Glutamatergic neuron (in vitro differentiated cells): ENCODE measurements at regions not wholly inside any gene's neighbourhood (a gene's known extent, or its start where the extent isn't known, plus 50 kb on each side); places are given as distances from the start of the nearest gene placed in this dataset.
"Not testable (repeated sequence)": the region's sequence is repeated elsewhere in the genome, so short reads cannot be mapped to it uniquely, and the experiment has no call there.

Experiments
- DNase-seq: peaks from one replicate; pipeline ENCODE4 v3.0.0; 2022
- H3K27ac Mint-ChIP-seq: one replicate; pipeline ENCODE4 v1.8.0; 2020; ENCODE audit warnings: mild to moderate bottlenecking, mixed read lengths, inconsistent platforms; ENCODE audit not compliant: unreplicated experiment
- H3K27me3 Mint-ChIP-seq: one replicate; pipeline ENCODE4 v1.8.0; 2020; ENCODE audit warnings: mild to moderate bottlenecking, moderate library complexity, mixed read lengths, inconsistent platforms; ENCODE audit not compliant: unreplicated experiment
- H3K36me3 Mint-ChIP-seq: one replicate; pipeline ENCODE4 v1.8.0; 2020; ENCODE audit warnings: mild to moderate bottlenecking, mixed read lengths, inconsistent platforms; ENCODE audit not compliant: unreplicated experiment
- H3K4me1 Mint-ChIP-seq: one replicate; pipeline ENCODE4 v1.8.0; 2020; ENCODE audit warnings: mild to moderate bottlenecking, low read depth, mixed read lengths, inconsistent platforms; ENCODE audit not compliant: unreplicated experiment
- H3K4me3 Mint-ChIP-seq: one replicate; pipeline ENCODE4 v1.8.0; 2020; ENCODE audit warnings: mild to moderate bottlenecking, mixed read lengths, inconsistent platforms; ENCODE audit not compliant: unreplicated experiment
- H3K9me3 Mint-ChIP-seq: one replicate; pipeline ENCODE4 v1.8.0; 2020; ENCODE audit warnings: mild to moderate bottlenecking, moderate library complexity, mixed read lengths, inconsistent platforms; ENCODE audit not compliant: unreplicated experiment
- TF ChIP-seq, protein P1 (sequence below): fragments of 200-600 bp; sonication (generic); IDR thresholded peaks from one replicate; pipeline ENCODE4 v1.5.0; 2021; ENCODE audit not compliant: partially characterized antibody, unreplicated experiment

DNA sequence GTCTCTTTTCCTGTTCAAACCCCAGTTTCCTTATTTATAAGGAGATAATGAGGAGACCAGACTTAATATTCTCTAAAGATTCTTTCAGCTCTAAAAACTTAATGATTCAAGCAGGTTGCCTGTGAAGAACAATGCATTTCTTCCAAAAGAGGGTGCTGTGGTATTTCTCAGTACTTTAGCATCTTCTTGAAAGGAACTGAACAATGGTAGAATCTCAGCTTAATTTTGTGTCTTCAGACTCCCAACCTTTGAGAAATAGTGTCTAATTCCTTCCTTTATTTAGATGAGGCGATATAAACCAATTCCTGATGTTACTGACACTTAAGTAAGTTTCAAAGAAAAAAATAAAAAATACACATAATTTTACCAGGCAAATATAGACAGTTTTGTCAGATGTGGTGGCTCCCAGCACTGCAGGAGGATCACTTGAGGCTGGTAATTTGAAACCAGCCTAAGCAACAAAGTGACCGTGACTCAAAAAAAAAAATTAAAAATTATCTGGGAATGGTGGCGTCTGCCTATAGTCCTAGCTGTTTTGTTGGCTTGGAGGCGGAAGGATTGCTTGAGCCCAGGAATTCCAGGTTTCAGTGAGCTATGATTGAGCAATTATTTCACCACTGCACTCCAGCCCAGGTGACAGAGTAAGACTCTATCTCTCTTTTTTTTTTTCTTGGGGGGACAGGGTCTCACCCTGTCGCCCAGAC, 76.9 kb upstream of the PSMA6 start:
- Mint-ChIP-seq H3K27ac (no peak overlapping the region), H3K4me3 (no peak overlapping the region), H3K9me3 (no peaks in the 10 kb centered on the region), H3K4me1 (peaks cover 5% of the 10 kb centered on the region), H3K27me3 (peaks cover 1% of the 10 kb centered on the region), H3K36me3 (no peaks in the 10 kb centered on the region)
- TF ChIP-seq, protein P1, sequence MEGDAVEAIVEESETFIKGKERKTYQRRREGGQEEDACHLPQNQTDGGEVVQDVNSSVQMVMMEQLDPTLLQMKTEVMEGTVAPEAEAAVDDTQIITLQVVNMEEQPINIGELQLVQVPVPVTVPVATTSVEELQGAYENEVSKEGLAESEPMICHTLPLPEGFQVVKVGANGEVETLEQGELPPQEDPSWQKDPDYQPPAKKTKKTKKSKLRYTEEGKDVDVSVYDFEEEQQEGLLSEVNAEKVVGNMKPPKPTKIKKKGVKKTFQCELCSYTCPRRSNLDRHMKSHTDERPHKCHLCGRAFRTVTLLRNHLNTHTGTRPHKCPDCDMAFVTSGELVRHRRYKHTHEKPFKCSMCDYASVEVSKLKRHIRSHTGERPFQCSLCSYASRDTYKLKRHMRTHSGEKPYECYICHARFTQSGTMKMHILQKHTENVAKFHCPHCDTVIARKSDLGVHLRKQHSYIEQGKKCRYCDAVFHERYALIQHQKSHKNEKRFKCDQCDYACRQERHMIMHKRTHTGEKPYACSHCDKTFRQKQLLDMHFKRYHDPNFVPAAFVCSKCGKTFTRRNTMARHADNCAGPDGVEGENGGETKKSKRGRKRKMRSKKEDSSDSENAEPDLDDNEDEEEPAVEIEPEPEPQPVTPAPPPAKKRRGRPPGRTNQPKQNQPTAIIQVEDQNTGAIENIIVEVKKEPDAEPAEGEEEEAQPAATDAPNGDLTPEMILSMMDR: no peak
- no peak for DNase-seq

DNA sequence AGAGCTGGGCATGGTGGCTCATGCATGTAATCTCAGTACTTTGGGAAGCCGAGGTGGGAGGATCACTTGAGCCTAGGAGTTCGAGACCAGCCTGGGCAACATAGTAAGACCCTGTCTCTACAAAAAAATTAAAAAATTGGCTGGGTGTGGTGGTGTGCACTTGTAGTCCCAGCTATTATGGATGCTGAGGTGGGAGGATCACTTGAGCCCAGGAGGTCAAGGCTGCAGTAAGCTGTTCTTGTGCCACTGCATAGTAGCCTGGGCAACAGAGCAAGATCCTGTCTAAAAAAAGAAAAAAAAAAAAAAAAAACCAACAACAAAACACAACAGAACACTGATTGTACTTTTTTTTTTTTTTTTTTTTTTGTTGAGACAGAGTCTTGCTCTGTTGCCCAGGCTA, 74.0 kb upstream of the PSMA6 start:
- H3K36me3 Mint-ChIP-seq, H3K4me1 Mint-ChIP-seq, H3K4me3 Mint-ChIP-seq, H3K27ac Mint-ChIP-seq, DNase-seq, H3K27me3 Mint-ChIP-seq, H3K9me3 Mint-ChIP-seq: not testable (repeated sequence)

DNA sequence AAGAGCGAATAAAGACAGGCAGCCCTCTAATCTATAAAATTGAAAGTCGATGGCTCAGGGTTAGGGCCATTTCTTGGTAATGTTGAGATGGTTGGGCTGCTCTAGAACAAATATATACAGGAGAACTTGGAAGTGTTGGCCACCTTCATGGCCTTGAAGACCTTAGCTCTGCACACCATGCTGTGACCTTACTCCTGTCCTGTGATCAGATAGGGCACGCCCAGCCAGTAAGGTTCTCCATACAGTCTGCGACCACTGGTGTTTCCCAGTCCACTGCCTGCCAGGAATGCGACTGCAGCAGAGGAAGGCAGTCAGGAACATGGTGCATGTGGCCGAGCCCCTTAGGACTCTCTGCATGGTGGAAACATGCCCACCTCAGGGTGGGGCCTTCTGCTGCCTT, 73.2 kb upstream of the PSMA6 start:
- H3K36me3 Mint-ChIP-seq: no peaks in the 10 kb centered on the region
- peaks cover 3% of the 10 kb centered on the region for H3K27me3 Mint-ChIP-seq
- no peak for DNase-seq
- TF ChIP-seq, protein P1: no peak
- no peaks in the 10 kb centered on the region for H3K9me3 Mint-ChIP-seq
- no peak overlapping the region for H3K4me3 Mint-ChIP-seq
- peaks cover 5% of the 10 kb centered on the region for H3K4me1 Mint-ChIP-seq
- no peak overlapping the region for H3K27ac Mint-ChIP-seq

DNA sequence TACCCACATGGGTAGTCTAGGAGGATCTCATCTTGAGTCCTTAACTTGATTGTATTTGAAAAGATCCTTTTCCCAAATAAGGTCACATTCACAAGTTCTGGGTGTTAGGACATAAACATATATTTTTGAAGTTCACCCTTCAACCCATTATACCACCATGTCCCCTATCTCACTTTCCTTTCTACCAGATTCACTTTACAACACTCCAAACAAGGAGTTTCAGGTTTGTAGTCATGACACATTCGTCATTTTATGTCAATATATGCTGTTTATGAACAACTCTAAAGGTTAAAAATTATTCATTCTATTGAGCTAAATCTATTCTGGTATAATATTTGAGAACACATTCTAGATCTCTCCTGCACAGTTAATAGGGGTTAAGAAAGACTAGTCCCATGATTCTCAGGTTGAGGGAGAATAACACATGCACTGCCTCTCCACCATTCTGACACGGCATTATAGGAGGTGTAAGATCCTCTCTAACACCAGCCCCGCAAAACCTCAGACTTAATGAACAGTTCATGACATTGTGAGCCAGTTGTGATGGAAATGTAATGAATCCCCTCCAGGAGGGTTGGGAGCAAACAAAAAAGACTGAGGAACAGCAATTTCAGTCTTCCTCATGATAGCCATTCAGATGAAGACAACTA, 72.0 kb upstream of the PSMA6 start:
- Mint-ChIP-seq H3K27ac (no peak overlapping the region), H3K4me3 (no peak overlapping the region), H3K36me3 (no peaks in the 10 kb centered on the region), H3K4me1 (peaks cover 4% of the 10 kb centered on the region), H3K27me3 (peaks cover 3% of the 10 kb centered on the region), H3K9me3 (no peaks in the 10 kb centered on the region)
- no peak for DNase-seq
- TF ChIP-seq, protein P1: no peak

DNA sequence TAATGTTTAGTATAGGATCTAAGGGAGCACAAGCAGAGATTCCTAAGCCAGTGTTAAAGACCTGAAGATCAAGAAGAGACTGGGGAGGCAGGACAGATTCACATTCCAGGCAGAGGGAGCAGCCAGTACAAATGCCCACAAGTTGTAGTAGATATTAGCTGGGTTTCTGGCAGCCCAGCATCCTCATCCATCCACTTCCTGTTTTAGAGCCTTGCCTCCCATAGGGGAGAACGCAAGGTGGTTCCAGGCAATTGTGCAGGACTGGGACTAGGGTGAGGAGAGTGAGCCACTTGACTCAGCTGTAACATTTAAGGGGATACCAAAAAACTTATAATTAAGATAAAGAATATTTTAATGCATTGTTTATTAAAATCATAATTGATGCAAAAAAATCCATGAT, 71.3 kb upstream of the PSMA6 start:
- Mint-ChIP-seq H3K27me3 (peaks cover 3% of the 10 kb centered on the region), H3K9me3 (no peaks in the 10 kb centered on the region), H3K4me1 (no peaks in the 10 kb centered on the region), H3K4me3 (no peak overlapping the region), H3K36me3 (no peaks in the 10 kb centered on the region), H3K27ac (no peak overlapping the region)
- DNase-seq: no peak
- TF ChIP-seq, protein P1: no peak
